Upper lobe of right lung (tissue), 1 donor: ENCODE measurements at regions not wholly inside any gene's neighbourhood (a gene's known extent, or its start where the extent isn't known, plus 50 kb on each side); places are given as distances from the start of the nearest gene placed in this dataset.

Experiments used
- ATAC-seq: fragments of 200-7000 bp; cut with Tn5 transposase; one replicate; pipeline ENCODE4 v1.9.1; 2020; ENCODE audit warnings: mild to moderate bottlenecking, moderate library complexity
- DNase-seq: peaks from one replicate; pipeline ENCODE4 v3.0.0-alpha.2; 2020
- H3K27ac ChIP-seq: fragments of 200-600 bp; one replicate; pipeline ENCODE4 v1.8.0; 2022
- H3K27me3 ChIP-seq: fragments of 200-600 bp; one replicate; pipeline ENCODE4 v1.8.0; 2022; ENCODE audit warnings: mild to moderate bottlenecking
- H3K36me3 ChIP-seq: fragments of 200-600 bp; one replicate; pipeline ENCODE4 v1.8.0; 2022
- H3K4me1 ChIP-seq: fragments of 200-600 bp; one replicate; pipeline ENCODE4 v1.8.0; 2022
- H3K4me3 ChIP-seq: fragments of 200-600 bp; one replicate; pipeline ENCODE4 v1.8.0; 2022; ENCODE audit warnings: mild to moderate bottlenecking
- H3K9me3 ChIP-seq: fragments of 200-600 bp; one replicate; pipeline ENCODE4 v1.8.0; 2022
- intact Hi-C: fragments of 100-400 bp; cut with DNase I; formaldehyde crosslinking; loops from one replicate; pipeline ENCODE4 v1.11.0; 2022
- TF ChIP-seq, protein P1 (sequence below): fragments of 200-600 bp; IDR thresholded peaks from one replicate; pipeline ENCODE4 v1.8.0; 2022; ENCODE audit warnings: antibody characterized with exemption
- donor health status: DM: no; HTN: yes; CAD: no; lungs with severe emphysema.

DNA sequence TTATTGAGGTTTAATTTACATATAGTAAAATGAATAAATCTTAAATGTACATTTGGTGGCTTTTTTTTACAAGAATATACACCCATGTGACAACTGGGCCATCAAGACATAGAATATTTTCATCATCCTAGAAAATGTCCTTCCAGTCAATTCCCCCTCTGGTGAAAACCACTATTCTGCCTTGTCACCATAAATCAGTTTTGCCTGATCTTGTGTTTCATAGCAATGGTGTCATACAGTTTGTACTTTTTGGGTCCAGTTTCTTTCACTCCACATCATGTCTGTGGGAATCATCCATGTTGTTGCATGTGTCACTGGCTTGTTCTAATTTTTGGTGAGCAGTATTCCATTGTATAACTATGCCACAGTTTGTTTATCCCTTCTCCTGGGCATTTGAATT is 133.1 kb downstream of the PDCD6IP start:
- ATAC-seq, result no peak

DNA sequence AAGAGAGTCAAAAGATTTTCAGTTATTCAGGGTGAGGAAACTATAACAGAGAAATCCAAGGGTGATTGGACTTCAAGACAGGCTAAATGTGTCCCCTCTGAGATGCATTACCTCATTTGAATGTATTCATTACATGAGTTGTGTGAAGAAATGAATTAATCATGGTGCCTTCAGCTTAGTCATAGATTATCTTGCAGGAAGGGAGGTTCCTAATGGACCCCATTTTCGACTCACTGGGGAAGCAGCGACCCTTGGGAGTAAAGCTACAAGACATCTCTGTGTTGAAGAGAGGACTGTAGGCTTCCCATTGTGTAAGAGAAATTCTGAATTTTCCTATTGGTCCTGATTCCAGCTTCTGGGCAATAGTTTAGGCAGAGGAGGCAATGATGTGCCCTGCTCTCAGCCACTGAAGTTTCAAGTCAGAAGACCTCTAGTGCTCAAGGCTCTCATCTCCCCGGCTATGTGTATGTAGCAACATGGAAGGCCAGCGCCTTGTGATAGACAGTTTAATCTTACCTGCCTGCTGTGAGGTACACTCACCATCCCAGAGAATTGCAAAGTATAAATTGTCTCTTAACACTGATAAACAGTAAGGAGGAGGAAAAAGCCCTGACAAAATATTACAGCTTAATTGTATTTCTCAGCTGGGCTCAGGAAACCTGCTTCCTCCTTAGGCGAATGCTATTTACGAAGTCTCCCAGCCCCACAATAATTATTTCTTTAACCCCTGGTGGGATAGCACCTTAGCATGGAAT is 133.8 kb downstream of the PDCD6IP start:
- DNase-seq, result no peak
- TF ChIP-seq, protein P1, sequence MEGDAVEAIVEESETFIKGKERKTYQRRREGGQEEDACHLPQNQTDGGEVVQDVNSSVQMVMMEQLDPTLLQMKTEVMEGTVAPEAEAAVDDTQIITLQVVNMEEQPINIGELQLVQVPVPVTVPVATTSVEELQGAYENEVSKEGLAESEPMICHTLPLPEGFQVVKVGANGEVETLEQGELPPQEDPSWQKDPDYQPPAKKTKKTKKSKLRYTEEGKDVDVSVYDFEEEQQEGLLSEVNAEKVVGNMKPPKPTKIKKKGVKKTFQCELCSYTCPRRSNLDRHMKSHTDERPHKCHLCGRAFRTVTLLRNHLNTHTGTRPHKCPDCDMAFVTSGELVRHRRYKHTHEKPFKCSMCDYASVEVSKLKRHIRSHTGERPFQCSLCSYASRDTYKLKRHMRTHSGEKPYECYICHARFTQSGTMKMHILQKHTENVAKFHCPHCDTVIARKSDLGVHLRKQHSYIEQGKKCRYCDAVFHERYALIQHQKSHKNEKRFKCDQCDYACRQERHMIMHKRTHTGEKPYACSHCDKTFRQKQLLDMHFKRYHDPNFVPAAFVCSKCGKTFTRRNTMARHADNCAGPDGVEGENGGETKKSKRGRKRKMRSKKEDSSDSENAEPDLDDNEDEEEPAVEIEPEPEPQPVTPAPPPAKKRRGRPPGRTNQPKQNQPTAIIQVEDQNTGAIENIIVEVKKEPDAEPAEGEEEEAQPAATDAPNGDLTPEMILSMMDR, result no peak
- H3K4me3 ChIP-seq, result no peak overlapping the region
- no peak overlapping the region for H3K27ac ChIP-seq
- no peaks in the 10 kb centered on the region for H3K27me3 ChIP-seq
- no peak for ATAC-seq
- intact Hi-C loops, result no loop called here
- no peaks in the 10 kb centered on the region for H3K9me3 ChIP-seq
- H3K4me1 ChIP-seq, result no peaks in the 10 kb centered on the region
- no peaks in the 10 kb centered on the region for H3K36me3 ChIP-seq

More for the DNA sequence above, 133.1 kb downstream of the PDCD6IP start:
- Histone ChIP-seq H3K27me3 (no peaks in the 10 kb centered on the region), H3K9me3 (no peaks in the 10 kb centered on the region), H3K27ac (no peak overlapping the region), H3K36me3 (no peaks in the 10 kb centered on the region), H3K4me3 (no peak overlapping the region), H3K4me1 (no peaks in the 10 kb centered on the region)
- no peak for DNase-seq
- TF ChIP-seq, protein P1, result no peak
- intact Hi-C loops, result no loop called here

DNA sequence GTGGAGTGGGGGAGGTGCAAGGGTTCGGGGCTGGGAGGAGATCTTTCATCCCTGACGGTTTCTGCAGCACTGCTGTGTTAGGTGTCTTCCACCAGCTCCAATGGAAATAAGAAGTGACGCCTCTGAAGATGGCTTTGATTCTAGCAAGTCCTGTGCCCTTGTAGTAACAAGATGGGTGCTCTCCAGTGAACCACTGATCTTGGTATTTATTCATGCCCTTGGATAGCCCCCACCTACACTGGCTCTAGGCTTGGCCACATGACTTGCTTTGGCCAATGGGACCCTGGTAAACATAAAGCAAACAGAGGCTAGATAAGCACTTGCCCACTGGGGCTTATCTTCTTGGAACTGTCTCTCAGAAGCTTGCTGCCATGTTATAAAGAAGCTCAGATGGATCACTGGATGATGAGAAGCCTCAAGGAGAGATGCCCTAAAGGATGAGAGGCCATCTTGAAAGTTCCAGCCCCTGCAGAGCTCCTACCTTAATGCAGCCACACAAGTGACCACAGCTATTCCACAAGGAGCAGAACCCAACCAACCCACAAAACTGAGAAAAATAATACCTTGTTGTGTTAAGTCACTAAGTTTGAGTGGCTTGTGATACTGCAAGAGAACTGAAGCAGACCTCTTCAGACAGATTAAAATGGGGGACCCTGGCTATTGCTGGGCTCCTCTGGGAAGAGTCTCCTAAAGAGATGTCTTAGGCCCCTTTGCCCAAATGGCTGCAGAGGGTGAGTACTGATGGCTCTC is 137.9 kb downstream of the PDCD6IP start:
- Histone ChIP-seq H3K36me3 (no peaks in the 10 kb centered on the region), H3K4me1 (no peaks in the 10 kb centered on the region), H3K4me3 (no peak overlapping the region), H3K9me3 (no peaks in the 10 kb centered on the region), H3K27me3 (no peaks in the 10 kb centered on the region), H3K27ac (no peak overlapping the region)
- no peak for ATAC-seq
- TF ChIP-seq, protein P1, result no peak
- no peak for DNase-seq
- intact Hi-C loops, result no loop called here

DNA sequence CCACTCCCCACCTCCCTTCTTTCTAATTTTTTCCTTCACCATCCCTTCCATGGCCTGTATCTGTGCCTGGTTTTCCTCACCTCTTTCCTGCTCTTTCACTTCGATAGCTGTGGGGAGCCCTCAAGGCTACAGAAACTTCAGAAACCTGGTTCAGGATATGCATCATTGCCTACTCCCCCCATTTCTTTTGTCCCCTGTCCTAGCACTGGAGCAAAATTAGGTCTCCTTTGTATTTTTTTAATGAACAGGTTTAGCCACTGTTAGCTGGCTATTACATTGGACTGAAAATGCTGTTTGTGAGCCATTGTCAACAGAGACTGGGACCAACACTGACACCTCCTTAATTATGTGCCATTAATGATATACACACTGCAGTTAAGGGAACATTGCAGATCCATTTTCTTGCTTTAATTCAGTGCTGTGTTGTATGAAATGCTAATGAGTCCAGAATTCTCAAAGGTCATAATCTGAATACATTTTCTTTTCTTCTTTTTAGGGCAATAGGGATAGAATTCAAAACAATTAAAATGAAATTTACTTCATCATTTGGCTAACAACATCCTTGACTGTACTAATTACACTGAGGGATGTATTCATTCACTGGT is 138.6 kb downstream of the PDCD6IP start:
- H3K36me3 ChIP-seq, result no peaks in the 10 kb centered on the region
- no peak overlapping the region for H3K4me3 ChIP-seq
- H3K4me1 ChIP-seq, result no peaks in the 10 kb centered on the region
- DNase-seq (no peak), ATAC-seq (no peak)
- no peak overlapping the region for H3K27ac ChIP-seq
- TF ChIP-seq, protein P1, result no peak
- no peaks in the 10 kb centered on the region for H3K9me3 ChIP-seq
- H3K27me3 ChIP-seq, result no peaks in the 10 kb centered on the region
- intact Hi-C loops, result no loop called here

DNA sequence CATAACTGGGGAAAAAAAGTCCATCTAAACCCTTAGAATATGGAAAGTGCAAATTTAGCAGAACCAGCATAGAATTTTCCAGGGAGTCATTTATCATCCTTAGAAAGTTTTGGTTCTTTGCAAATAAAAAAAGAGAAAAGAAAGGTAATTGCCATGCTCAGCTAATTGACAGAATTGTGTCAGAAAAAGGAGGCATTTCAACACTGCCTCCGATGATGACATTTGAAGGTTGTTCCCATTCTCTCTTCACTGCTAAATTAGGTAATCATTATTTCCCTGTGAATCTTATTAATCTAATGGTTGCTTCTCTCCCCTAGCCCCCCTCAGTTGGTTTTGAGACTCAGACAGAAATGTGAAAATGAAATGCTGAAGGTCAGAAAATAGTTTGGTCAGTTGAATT is 139.2 kb downstream of the PDCD6IP start:
- no peak for ATAC-seq

More for the DNA sequence above, 139.2 kb downstream of the PDCD6IP start:
- Histone ChIP-seq H3K4me1 (no peaks in the 10 kb centered on the region), H3K4me3 (no peak overlapping the region), H3K27me3 (no peaks in the 10 kb centered on the region), H3K27ac (no peak overlapping the region), H3K36me3 (no peaks in the 10 kb centered on the region), H3K9me3 (no peaks in the 10 kb centered on the region)
- intact Hi-C loops, result no loop called here
- DNase-seq, result no peak
- TF ChIP-seq, protein P1, result no peak
